Stomach (tissue), 8 donors: ENCODE measurements at regions not wholly inside any gene's neighbourhood (a gene's known extent, or its start where the extent isn't known, plus 50 kb on each side); places are given as distances from the start of the nearest gene placed in this dataset.
A peak's percentile ranks its signal among the peaks of the same experiment; 100 is the strongest.

Experiments used
- DNase-seq, 2 donors: peaks; one replicate each; pipeline versions ENCODE4 v3.0.0 to v3.0.0-alpha.2; 2013 to 2019
- H3K27ac ChIP-seq, 5 donors: fragments of 200-600 bp in 4 of 5; sonication (generic) in 4 of 5; one replicate each; pipeline ENCODE4 v1.5.1; 2013 to 2019; ENCODE audit warnings: mild to moderate bottlenecking in 1 of 5, moderate library complexity in 1 of 5
- H3K27me3 ChIP-seq, 3 donors: fragments of 200-600 bp; sonication (generic); one replicate each; pipeline ENCODE4 v1.5.1; 2017 to 2019; ENCODE audit warnings: mixed run types in 1 of 3
- H3K36me3 ChIP-seq, 4 donors: fragments of 200-600 bp; sonication (generic); 1 replicate in 3 of 4; 2 replicates in 1 of 4; pipeline ENCODE4 v1.5.1; 2016 to 2019
- H3K4me1 ChIP-seq, 4 donors: fragments of 200-600 bp; sonication (generic); one replicate each; pipeline ENCODE4 v1.5.1; 2016 to 2019
- H3K4me3 ChIP-seq, 4 donors: fragments of 200-600 bp; sonication (generic) in 3 of 4; one replicate each; pipeline ENCODE4 v1.5.1; 2016 to 2019; ENCODE audit warnings: mild to moderate bottlenecking in 1 of 4
- H3K9me3 ChIP-seq, 4 donors: fragments of 200-600 bp; sonication (generic); one replicate each; pipeline ENCODE4 v1.5.1; 2016 to 2019
- CTCF ChIP-seq, 7 experiments: fragments of 450-650 bp in 4 of 7; fragments of 200-600 bp in 3 of 7; sonication (generic) in 3 of 7; IDR thresholded peaks; one replicate each; pipeline ENCODE4 v1.5.1; 2016 to 2019; ENCODE audit warnings: antibody characterized with exemption in 7 of 7, control low read depth in 2 of 7, mild to moderate bottlenecking in 1 of 7
- EP300 ChIP-seq: sonication (generic); formaldehyde crosslinking; IDR thresholded peaks from one replicate; pipeline ENCODE4 v1.6.1; 2017; ENCODE audit warnings: antibody characterized with exemption
- POLR2A ChIP-seq, 4 donors: fragments of 450-650 bp; IDR thresholded peaks; one replicate each; pipeline ENCODE4 v1.6.1; 2016; ENCODE audit warnings: antibody characterized with exemption in 4 of 4, control low read depth in 2 of 4, mild to moderate bottlenecking in 1 of 4, moderate library complexity in 1 of 4
- POLR2AphosphoS5 ChIP-seq, 3 donors: sonication (generic); formaldehyde crosslinking; IDR thresholded peaks; one replicate each; pipeline ENCODE4 v1.6.1; 2016; ENCODE audit warnings: antibody characterized with exemption in 3 of 3
- WGBS, 5 donors: extraction: QIAGEN DNeasy Blood & Tissue Kit in 3 of 5; methylation state at CpG; one replicate each; pipeline versions ENCODE4 v1.1.5 to v1.1.7; 2013 to 2018; 5-methylcytosine and 5-hydroxymethylcytosine counted together
- intact Hi-C: fragments of 100-400 bp; cut with DNase I; formaldehyde crosslinking; loops from one replicate; pipeline ENCODE4 v1.15.1; 2023; ENCODE audit warnings: low total_unique reads
- donor health status: healthy with polysubstance abuse.
- donor health status: Bipolar disorder and iron deficiency.
- donor health status: healthy.

GRCh38 chr12:77590306-77590705 is 240.4 kb upstream of the NAV3 start:
- Histone ChIP-seq H3K36me3 (no peaks in the 10 kb centered on the region), H3K27me3 (no peaks in the 10 kb centered on the region), H3K27ac (peak overlapping the region in 1 of 5 donors; percentile 31), H3K4me1 (no peaks in the 10 kb centered on the region), H3K4me3 (no peak overlapping the region), H3K9me3 (no peaks in the 10 kb centered on the region)
- TF ChIP-seq EP300 (no peak), POLR2AphosphoS5 (IDR thresholded peaks at IDR 0.05) (peak in 1 of 3 donors; percentile 45)
- WGBS, 5 donors, result 30 to 58% (median 53%) methylated on average over 4 of the region's 4 CpGs
- intact Hi-C loops, result no loop called here
- peak in 1 of 2 donors; percentile 39 for DNase-seq

- Histone ChIP-seq H3K36me3 (no peaks in the 10 kb centered on the region), H3K27me3 (no peaks in the 10 kb centered on the region), H3K4me1 (no peaks in the 10 kb centered on the region), H3K27ac (no peak overlapping the region), H3K9me3 (no peaks in the 10 kb centered on the region), H3K4me3 (no peak overlapping the region)
- 85 to 91% (median 88%) methylated on average over 3 of the region's 3 CpGs for WGBS, 5 donors
- TF ChIP-seq POLR2A (IDR thresholded peaks at IDR 0.05) (no peak), CTCF (IDR thresholded peaks at IDR 0.05) (no peak), POLR2AphosphoS5 (IDR thresholded peaks at IDR 0.05) (no peak), EP300 (no peak)
- no peak for DNase-seq
- intact Hi-C loops, result no loop called here
Measured at GRCh38 chr12:77584860-77585259, 245.8 kb upstream of the NAV3 start.

GRCh38 chr12:77578466-77579220 is 252.1 kb upstream of the NAV3 start:
- TF ChIP-seq POLR2A (IDR thresholded peaks at IDR 0.05), result no peak
- TF ChIP-seq POLR2AphosphoS5 (IDR thresholded peaks at IDR 0.05), result no peak
- TF ChIP-seq CTCF (IDR thresholded peaks at IDR 0.05), result no peak
- no peak for TF ChIP-seq EP300
- WGBS, 5 donors, result 36 to 66% (median 59%) methylated on average over 4 of the region's 4 CpGs
- Histone ChIP-seq H3K4me1 (peaks cover 0 to 4% (median 0%) of the 10 kb centered on the region in 4 donors), H3K4me3 (no peak overlapping the region), H3K9me3 (no peaks in the 10 kb centered on the region), H3K27ac (no peak overlapping the region), H3K36me3 (no peaks in the 10 kb centered on the region), H3K27me3 (no peaks in the 10 kb centered on the region)
- DNase-seq, result peak in 1 of 2 donors; percentile 35
- intact Hi-C loops, result no loop called here

GRCh38 chr12:77577791-77578190 is 252.9 kb upstream of the NAV3 start:
- TF ChIP-seq EP300 (no peak), CTCF (IDR thresholded peaks at IDR 0.05) (no peak), POLR2A (IDR thresholded peaks at IDR 0.05) (no peak), POLR2AphosphoS5 (IDR thresholded peaks at IDR 0.05) (no peak)
- Histone ChIP-seq H3K36me3 (no peaks in the 10 kb centered on the region), H3K9me3 (no peaks in the 10 kb centered on the region), H3K27ac (no peak overlapping the region), H3K4me3 (no peak overlapping the region), H3K4me1 (peaks cover 0 to 4% (median 0%) of the 10 kb centered on the region in 4 donors), H3K27me3 (no peaks in the 10 kb centered on the region)
- intact Hi-C loops, result no loop called here
- no peak for DNase-seq
- 80 to 93% (median 92%) methylated on average over 1 of the region's 1 CpG for WGBS, 5 donors

GRCh38 chr12:77575376-77575919 is 255.2 kb upstream of the NAV3 start:
- Histone ChIP-seq H3K4me3 (no peak overlapping the region), H3K9me3 (no peaks in the 10 kb centered on the region), H3K4me1 (peaks cover 0 to 4% (median 0%) of the 10 kb centered on the region in 4 donors), H3K36me3 (no peaks in the 10 kb centered on the region), H3K27ac (no peak overlapping the region), H3K27me3 (no peaks in the 10 kb centered on the region)
- WGBS, 5 donors, result 29 to 62% (median 44%) methylated on average over 2 of the region's 2 CpGs
- intact Hi-C loops, result no loop called here
- TF ChIP-seq POLR2AphosphoS5 (IDR thresholded peaks at IDR 0.05), result no peak
- TF ChIP-seq EP300, result no peak
- no peak for TF ChIP-seq POLR2A (IDR thresholded peaks at IDR 0.05)
- TF ChIP-seq CTCF (IDR thresholded peaks at IDR 0.05), result no peak
- no peak for DNase-seq
